Erythroblast (primary cell): ENCODE measurements at regions not wholly inside any gene's neighbourhood (a gene's known extent, or its start where the extent isn't known, plus 50 kb on each side); places are given as distances from the start of the nearest gene placed in this dataset.

Experiments
- GATA1 ChIP-seq: IDR thresholded peaks from 2 replicates; pipeline ENCODE4 v1.6.1; 2011; ENCODE audit warnings: low read depth, mild to moderate bottlenecking, control low read depth, low read length, moderate library complexity
- POLR2A ChIP-seq: IDR thresholded peaks from 2 replicates; pipeline ENCODE4 v1.6.1; 2011; ENCODE audit warnings: mild to moderate bottlenecking, low read length

DNA sequence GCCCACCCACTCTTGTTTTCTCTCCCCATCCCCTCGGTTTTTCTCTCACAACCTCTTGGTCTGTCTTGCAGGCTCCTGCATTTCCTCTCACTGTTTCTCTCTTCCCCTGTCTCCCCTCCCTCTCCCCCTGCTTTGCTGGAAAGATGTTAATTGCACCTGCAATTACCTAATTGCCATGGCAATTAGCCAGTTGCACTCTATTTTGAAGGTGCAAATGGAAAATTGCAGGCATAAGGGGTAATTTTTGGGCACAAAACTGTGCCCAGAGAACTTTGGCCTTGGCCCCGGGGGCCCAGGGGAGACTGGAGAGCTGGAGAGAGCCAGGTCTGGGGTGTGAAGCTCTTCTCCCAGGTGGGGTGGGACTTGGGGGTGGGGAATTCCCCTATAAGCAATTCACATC lies 164.5 kb upstream of the TLE3 start:
- TF ChIP-seq POLR2A (no peak), GATA1 (no peak)
